Renal cortex interstitium (tissue), 11 donors: ENCODE measurements at regions not wholly inside any gene's neighbourhood (a gene's known extent, or its start where the extent isn't known, plus 50 kb on each side); places are given as distances from the start of the nearest gene placed in this dataset.

Source experiments
- DNase-seq, 11 donors: peaks; one replicate each; pipeline ENCODE4 v3.0.0-alpha.2; 2013; ENCODE audit warnings: low read depth in 9 of 11, low spot score in 4 of 11; ENCODE audit errors: extremely low read depth in 1 of 11

GRCh38 chr1:22352355-22352754 lies 99.3 kb upstream of the ZBTB40 start:
- DNase-seq, result no peak

GRCh38 chr1:22352896-22353295 lies 98.8 kb upstream of the ZBTB40 start:
- DNase-seq, result no peak

- DNase-seq, result no peak
Measured at GRCh38 chr1:22359427-22359826, 92.2 kb upstream of the ZBTB40 start.

GRCh38 chr1:22362626-22363402 lies 88.8 kb upstream of the ZBTB40 start:
- no peak for DNase-seq

GRCh38 chr1:22363403-22364325 lies 88.0 kb upstream of the ZBTB40 start:
- DNase-seq, result no peak

- DNase-seq, result no peak
Measured at GRCh38 chr1:22364326-22364650, 87.4 kb upstream of the ZBTB40 start.

- no peak for DNase-seq
Measured at GRCh38 chr1:22364764-22365163, 86.9 kb upstream of the ZBTB40 start.

- DNase-seq, result no peak
Measured at GRCh38 chr1:22365331-22366295, 86.0 kb upstream of the ZBTB40 start.

GRCh38 chr1:22366346-22366745 lies 85.3 kb upstream of the ZBTB40 start:
- no peak for DNase-seq

- DNase-seq, result no peak
Measured at GRCh38 chr1:22368125-22368524, 83.5 kb upstream of the ZBTB40 start.

- no peak for DNase-seq
Measured at GRCh38 chr1:22369294-22370189, 82.1 kb upstream of the ZBTB40 start.

- no peak for DNase-seq
Measured at GRCh38 chr1:22370190-22370498, 81.5 kb upstream of the ZBTB40 start.

- DNase-seq, result no peak
Measured at GRCh38 chr1:22371408-22371807, 80.2 kb upstream of the ZBTB40 start.

- DNase-seq, result no peak
Measured at GRCh38 chr1:22373252-22373651, 78.4 kb upstream of the ZBTB40 start.

GRCh38 chr1:22374001-22374400 lies 77.7 kb upstream of the ZBTB40 start:
- DNase-seq, result no peak

GRCh38 chr1:22375601-22376000 lies 76.0 kb upstream of the ZBTB40 start:
- DNase-seq, result no peak

- no peak for DNase-seq
Measured at GRCh38 chr1:22376001-22376400, 75.7 kb upstream of the ZBTB40 start.

GRCh38 chr1:22376546-22376945 lies 75.1 kb upstream of the ZBTB40 start:
- DNase-seq, result no peak

- DNase-seq, result no peak
Measured at GRCh38 chr1:22376976-22377375, 74.7 kb upstream of the ZBTB40 start.
